ENCODE measurements at regions not wholly inside any gene's neighbourhood (a gene's known extent, or its start where the extent isn't known, plus 50 kb on each side); places are given as distances from the start of the nearest gene placed in this dataset.

DNA sequence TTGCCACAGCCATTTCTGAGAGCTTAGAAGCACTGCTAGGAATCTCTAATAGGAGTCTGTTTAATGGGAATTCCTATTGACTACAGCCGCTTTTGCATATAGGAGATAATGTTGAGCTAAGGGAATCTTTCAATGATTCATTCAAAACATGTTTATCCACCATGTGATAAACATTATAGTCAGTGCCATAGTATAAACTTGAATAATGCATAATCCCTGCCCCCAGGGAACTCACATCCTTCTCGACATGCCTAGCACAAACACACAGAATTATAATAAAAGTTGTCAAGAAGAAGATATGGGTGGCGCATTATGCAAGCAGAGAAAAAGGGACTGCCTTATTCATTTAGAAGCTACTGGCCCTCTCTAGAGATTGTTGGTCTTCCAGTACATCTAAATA is 248.0 kb downstream of the DAD1 start:
- Histone ChIP-seq H3K36me3 (ENCODE audit: insufficient read depth, low read length) (no peaks in the 10 kb centered on the region), H3K4me1 (ENCODE audit: insufficient read depth, low read length, poor library complexity, severe bottlenecking) (no peaks in the 10 kb centered on the region), H3K9me2 (replicated peaks; ENCODE audit: low read depth, low read length) (no peaks in the 10 kb centered on the region), H3K4me3 (ENCODE audit: low read length, poor library complexity, severe bottlenecking) (no peak overlapping the region), H4K20me1 (ENCODE audit: insufficient read depth, low read length, poor library complexity, severe bottlenecking) (no peaks in the 10 kb centered on the region), H3K9ac (ENCODE audit: low read depth, low read length, poor library complexity, severe bottlenecking) (no peak overlapping the region), H3K79me2 (ENCODE audit: insufficient read depth, low read length) (no peaks in the 10 kb centered on the region), H3K9me3 (ENCODE audit: insufficient read depth, low read depth, low read length) (no peaks in the 10 kb centered on the region), H3F3A (ENCODE audit: low read depth) (no peaks in the 10 kb centered on the region), H3K4me2 (ENCODE audit: low read depth, low read length, poor library complexity, severe bottlenecking) (no peak overlapping the region), H2AFZ (ENCODE audit: low read length) (no peak overlapping the region), H3K27me3 (ENCODE audit: insufficient read depth, low read length, poor library complexity, severe bottlenecking) (no peaks in the 10 kb centered on the region)
- TF ChIP-seq, protein P1, sequence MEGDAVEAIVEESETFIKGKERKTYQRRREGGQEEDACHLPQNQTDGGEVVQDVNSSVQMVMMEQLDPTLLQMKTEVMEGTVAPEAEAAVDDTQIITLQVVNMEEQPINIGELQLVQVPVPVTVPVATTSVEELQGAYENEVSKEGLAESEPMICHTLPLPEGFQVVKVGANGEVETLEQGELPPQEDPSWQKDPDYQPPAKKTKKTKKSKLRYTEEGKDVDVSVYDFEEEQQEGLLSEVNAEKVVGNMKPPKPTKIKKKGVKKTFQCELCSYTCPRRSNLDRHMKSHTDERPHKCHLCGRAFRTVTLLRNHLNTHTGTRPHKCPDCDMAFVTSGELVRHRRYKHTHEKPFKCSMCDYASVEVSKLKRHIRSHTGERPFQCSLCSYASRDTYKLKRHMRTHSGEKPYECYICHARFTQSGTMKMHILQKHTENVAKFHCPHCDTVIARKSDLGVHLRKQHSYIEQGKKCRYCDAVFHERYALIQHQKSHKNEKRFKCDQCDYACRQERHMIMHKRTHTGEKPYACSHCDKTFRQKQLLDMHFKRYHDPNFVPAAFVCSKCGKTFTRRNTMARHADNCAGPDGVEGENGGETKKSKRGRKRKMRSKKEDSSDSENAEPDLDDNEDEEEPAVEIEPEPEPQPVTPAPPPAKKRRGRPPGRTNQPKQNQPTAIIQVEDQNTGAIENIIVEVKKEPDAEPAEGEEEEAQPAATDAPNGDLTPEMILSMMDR (conservative IDR thresholded peaks at IDR 0.05; ENCODE audit: low read length): no peak
- no peak for TF ChIP-seq EZH2phosphoT487 (IDR thresholded peaks at IDR 0.05; ENCODE audit: borderline replicate concordance)

DNA sequence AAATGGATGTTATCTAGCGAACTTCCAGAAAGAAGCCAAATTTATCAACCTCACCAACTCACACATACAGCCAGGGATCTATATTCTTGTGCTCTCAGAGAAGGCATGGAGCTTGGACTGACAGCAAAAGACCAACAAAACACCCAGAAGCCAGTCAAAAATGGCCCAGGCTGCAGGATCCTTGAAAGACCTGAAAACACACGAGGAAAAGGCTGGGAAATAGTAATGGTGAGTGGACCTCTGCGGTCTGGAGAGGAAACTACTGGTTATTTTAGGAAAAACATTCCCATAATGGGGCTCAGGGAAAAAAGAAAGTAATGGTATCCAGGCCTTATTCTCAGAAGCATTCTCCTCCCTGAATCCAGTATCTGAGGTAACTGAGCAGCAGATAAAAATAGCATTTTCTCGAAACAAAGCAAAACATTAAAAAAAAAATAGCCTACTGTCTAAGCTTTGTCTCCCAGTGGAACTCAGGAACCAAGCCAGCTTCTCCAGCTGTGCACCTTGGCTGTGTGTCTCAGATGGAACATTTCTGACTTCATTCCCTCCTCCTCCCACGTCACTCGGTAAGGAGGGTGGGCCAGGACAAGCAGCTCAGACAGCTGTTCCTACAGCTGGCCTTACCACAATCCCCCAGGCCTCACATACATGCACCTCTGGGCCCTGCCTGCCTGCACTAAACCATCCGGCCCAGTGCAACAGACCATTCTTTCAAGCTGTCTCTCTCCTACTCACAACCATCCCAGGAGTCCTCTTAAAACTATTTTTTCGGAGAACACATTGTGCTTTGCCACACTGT is 249.9 kb downstream of the DAD1 start:
- no peaks in the 10 kb centered on the region for H3F3A ChIP-seq (ENCODE audit: low read depth)
- H3K4me2 ChIP-seq (ENCODE audit: low read depth, low read length, poor library complexity, severe bottlenecking): no peak overlapping the region
- H3K9me3 ChIP-seq (ENCODE audit: insufficient read depth, low read depth, low read length): no peaks in the 10 kb centered on the region
- no peaks in the 10 kb centered on the region for H3K4me1 ChIP-seq (ENCODE audit: insufficient read depth, low read length, poor library complexity, severe bottlenecking)
- no peaks in the 10 kb centered on the region for H4K20me1 ChIP-seq (ENCODE audit: insufficient read depth, low read length, poor library complexity, severe bottlenecking)
- no peak overlapping the region for H2AFZ ChIP-seq (ENCODE audit: low read length)
- no peak overlapping the region for H3K9ac ChIP-seq (ENCODE audit: low read depth, low read length, poor library complexity, severe bottlenecking)
- H3K27me3 ChIP-seq (ENCODE audit: insufficient read depth, low read length, poor library complexity, severe bottlenecking): no peaks in the 10 kb centered on the region
- H3K9me2 ChIP-seq (replicated peaks; ENCODE audit: low read depth, low read length): no peaks in the 10 kb centered on the region
- no peak overlapping the region for H3K4me3 ChIP-seq (ENCODE audit: low read length, poor library complexity, severe bottlenecking)
- H3K36me3 ChIP-seq (ENCODE audit: insufficient read depth, low read length): no peaks in the 10 kb centered on the region
- no peaks in the 10 kb centered on the region for H3K79me2 ChIP-seq (ENCODE audit: insufficient read depth, low read length)
- TF ChIP-seq EZH2phosphoT487 (IDR thresholded peaks at IDR 0.05; ENCODE audit: borderline replicate concordance): no peak
- TF ChIP-seq, protein P1 (conservative IDR thresholded peaks at IDR 0.05; ENCODE audit: low read length): no peak

GRCh38 chr14:22338381-22338780 is 250.6 kb downstream of the DAD1 start:
- H3K36me3 ChIP-seq (ENCODE audit: insufficient read depth, low read length): no peaks in the 10 kb centered on the region
- no peak overlapping the region for H3K4me2 ChIP-seq (ENCODE audit: low read depth, low read length, poor library complexity, severe bottlenecking)

More at GRCh38 chr14:22338381-22338780, 250.6 kb downstream of the DAD1 start:
- no peaks in the 10 kb centered on the region for H3K79me2 ChIP-seq (ENCODE audit: insufficient read depth, low read length)
- no peaks in the 10 kb centered on the region for H3K9me3 ChIP-seq (ENCODE audit: insufficient read depth, low read depth, low read length)
- no peak overlapping the region for H3K4me3 ChIP-seq (ENCODE audit: low read length, poor library complexity, severe bottlenecking)
- H3K27me3 ChIP-seq (ENCODE audit: insufficient read depth, low read length, poor library complexity, severe bottlenecking): no peaks in the 10 kb centered on the region
- no peaks in the 10 kb centered on the region for H4K20me1 ChIP-seq (ENCODE audit: insufficient read depth, low read length, poor library complexity, severe bottlenecking)
- no peak for TF ChIP-seq EZH2phosphoT487 (IDR thresholded peaks at IDR 0.05; ENCODE audit: borderline replicate concordance)
- TF ChIP-seq, protein P1 (conservative IDR thresholded peaks at IDR 0.05; ENCODE audit: low read length): no peak
- H3K4me1 ChIP-seq (ENCODE audit: insufficient read depth, low read length, poor library complexity, severe bottlenecking): no peaks in the 10 kb centered on the region
- no peak overlapping the region for H2AFZ ChIP-seq (ENCODE audit: low read length)
- no peaks in the 10 kb centered on the region for H3K9me2 ChIP-seq (replicated peaks; ENCODE audit: low read depth, low read length)
- no peaks in the 10 kb centered on the region for H3F3A ChIP-seq (ENCODE audit: low read depth)
- H3K9ac ChIP-seq (ENCODE audit: low read depth, low read length, poor library complexity, severe bottlenecking): no peak overlapping the region

Measured in Loucy (cell line).